Activated CD8-positive, alpha-beta memory T cell treated with anti-CD3 and anti-CD28 coated beads for 36 hours (primary cell): ENCODE measurements at regions not wholly inside any gene's neighbourhood (a gene's known extent, or its start where the extent isn't known, plus 50 kb on each side); places are given as distances from the start of the nearest gene placed in this dataset.

Source experiments
- CTCF ChIA-PET: fragments of 350-600 bp; sonication (Branson Sonifier 250); formaldehyde crosslinking; loops from one replicate; lab custom pipeline; 2021; ENCODE audit warnings: antibody characterized with exemption; lab: Charles Lee
- POLR2A ChIA-PET: fragments of 350-600 bp; sonication (Branson Sonifier 250); formaldehyde crosslinking; loops from one replicate; lab custom pipeline; 2021; ENCODE audit warnings: antibody characterized with exemption; lab: Charles Lee

GRCh38 chr18:44599412-44599811 lies 81.3 kb upstream of the SETBP1 start:
- CTCF ChIA-PET, result no interaction called here
- POLR2A ChIA-PET, result no interaction called here

- ChIA-PET POLR2A (no interaction called here), CTCF (no interaction called here)
These were observed 79.2 kb upstream of the SETBP1 start for GRCh38 chr18:44601447-44601846.

GRCh38 chr18:44602380-44602779 lies 78.3 kb upstream of the SETBP1 start:
- ChIA-PET POLR2A (no interaction called here), CTCF (no interaction called here)

- ChIA-PET CTCF (no interaction called here), POLR2A (no interaction called here)
These were observed 77.8 kb upstream of the SETBP1 start for GRCh38 chr18:44602845-44603244.

- CTCF ChIA-PET, result no interaction called here
- POLR2A ChIA-PET, result no interaction called here
These were observed 71.3 kb upstream of the SETBP1 start for GRCh38 chr18:44609181-44609941.

GRCh38 chr18:44620812-44621211 lies 59.9 kb upstream of the SETBP1 start:
- ChIA-PET POLR2A (no interaction called here), CTCF (no interaction called here)

- ChIA-PET POLR2A (no interaction called here), CTCF (no interaction called here)
These were observed 56.6 kb upstream of the SETBP1 start for GRCh38 chr18:44624052-44624451.

- ChIA-PET CTCF (no interaction called here), POLR2A (no interaction called here)
These were observed 55.3 kb upstream of the SETBP1 start for GRCh38 chr18:44625386-44625785.

- ChIA-PET POLR2A (no interaction called here), CTCF (no interaction called here)
These were observed 54.5 kb upstream of the SETBP1 start for GRCh38 chr18:44626236-44626635.

GRCh38 chr18:44626807-44627206 lies 53.9 kb upstream of the SETBP1 start:
- POLR2A ChIA-PET, result no interaction called here
- CTCF ChIA-PET, result no interaction called here

- CTCF ChIA-PET, result no interaction called here
- POLR2A ChIA-PET, result no interaction called here
These were observed 53.4 kb upstream of the SETBP1 start for GRCh38 chr18:44627280-44627679.

- POLR2A ChIA-PET, result no interaction called here
- CTCF ChIA-PET, result interaction anchor here (0.8 kb wide), 1 partner anchor 170 kb away, joined by 3 read pairs; no protein-coding TSS in a partner anchor
These were observed 51.3 kb upstream of the SETBP1 start for GRCh38 chr18:44629406-44629805.

GRCh38 chr18:44630118-44630517 lies 50.6 kb upstream of the SETBP1 start:
- ChIA-PET CTCF (interaction anchor here (0.8 kb wide), 1 partner anchor 169 kb away, joined by 3 read pairs; no protein-coding TSS in a partner anchor), POLR2A (no interaction called here)
